ENCODE measurements at regions not wholly inside any gene's neighbourhood (a gene's known extent, or its start where the extent isn't known, plus 50 kb on each side); places are given as distances from the start of the nearest gene placed in this dataset.

DNA sequence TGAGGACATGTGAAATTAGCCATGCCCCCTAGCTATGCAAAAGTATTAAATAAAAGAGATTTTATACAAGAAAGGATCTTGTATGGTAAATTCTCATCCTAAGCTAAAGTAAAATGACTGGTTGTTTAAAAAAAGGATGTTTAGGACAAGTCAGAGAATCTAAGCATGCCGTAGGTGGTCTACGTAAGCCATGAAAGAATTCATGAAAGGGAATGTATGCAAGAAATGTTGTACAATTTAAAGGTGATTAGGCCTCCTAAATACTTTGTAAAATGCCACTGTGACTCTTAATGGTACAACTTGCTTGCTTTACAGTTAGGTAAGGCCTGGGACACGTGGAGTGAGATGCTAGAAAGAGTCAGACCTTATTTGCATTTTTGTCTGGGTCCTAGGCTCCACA, 209.0 kb downstream of the EFHB start:
- TF ChIP-seq, protein P1, sequence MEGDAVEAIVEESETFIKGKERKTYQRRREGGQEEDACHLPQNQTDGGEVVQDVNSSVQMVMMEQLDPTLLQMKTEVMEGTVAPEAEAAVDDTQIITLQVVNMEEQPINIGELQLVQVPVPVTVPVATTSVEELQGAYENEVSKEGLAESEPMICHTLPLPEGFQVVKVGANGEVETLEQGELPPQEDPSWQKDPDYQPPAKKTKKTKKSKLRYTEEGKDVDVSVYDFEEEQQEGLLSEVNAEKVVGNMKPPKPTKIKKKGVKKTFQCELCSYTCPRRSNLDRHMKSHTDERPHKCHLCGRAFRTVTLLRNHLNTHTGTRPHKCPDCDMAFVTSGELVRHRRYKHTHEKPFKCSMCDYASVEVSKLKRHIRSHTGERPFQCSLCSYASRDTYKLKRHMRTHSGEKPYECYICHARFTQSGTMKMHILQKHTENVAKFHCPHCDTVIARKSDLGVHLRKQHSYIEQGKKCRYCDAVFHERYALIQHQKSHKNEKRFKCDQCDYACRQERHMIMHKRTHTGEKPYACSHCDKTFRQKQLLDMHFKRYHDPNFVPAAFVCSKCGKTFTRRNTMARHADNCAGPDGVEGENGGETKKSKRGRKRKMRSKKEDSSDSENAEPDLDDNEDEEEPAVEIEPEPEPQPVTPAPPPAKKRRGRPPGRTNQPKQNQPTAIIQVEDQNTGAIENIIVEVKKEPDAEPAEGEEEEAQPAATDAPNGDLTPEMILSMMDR (conservative IDR thresholded peaks at IDR 0.05; ENCODE audit: low read depth, low read length), result no peak
- no peak overlapping the region for H2AFZ ChIP-seq (ENCODE audit: low read depth)
- H3K27ac ChIP-seq, result no peak overlapping the region
- no peaks in the 10 kb centered on the region for H4K20me1 ChIP-seq (ENCODE audit: insufficient read depth)
- no peaks in the 10 kb centered on the region for H3K27me3 ChIP-seq (ENCODE audit: insufficient read depth, low read depth)
- no peak overlapping the region for H3K9ac ChIP-seq
- H3K79me2 ChIP-seq (ENCODE audit: insufficient read depth, low read depth), result no peaks in the 10 kb centered on the region
- H3K36me3 ChIP-seq (ENCODE audit: insufficient read depth), result no peaks in the 10 kb centered on the region
- H3K4me3 ChIP-seq (IDR thresholded peaks at IDR 0.05; ENCODE audit: insufficient read depth, low read depth, low read length), result no peak overlapping the region
- no peaks in the 10 kb centered on the region for H3K4me1 ChIP-seq (ENCODE audit: low read depth, poor library complexity, severe bottlenecking)
- H3K4me2 ChIP-seq, result no peak overlapping the region

DNA sequence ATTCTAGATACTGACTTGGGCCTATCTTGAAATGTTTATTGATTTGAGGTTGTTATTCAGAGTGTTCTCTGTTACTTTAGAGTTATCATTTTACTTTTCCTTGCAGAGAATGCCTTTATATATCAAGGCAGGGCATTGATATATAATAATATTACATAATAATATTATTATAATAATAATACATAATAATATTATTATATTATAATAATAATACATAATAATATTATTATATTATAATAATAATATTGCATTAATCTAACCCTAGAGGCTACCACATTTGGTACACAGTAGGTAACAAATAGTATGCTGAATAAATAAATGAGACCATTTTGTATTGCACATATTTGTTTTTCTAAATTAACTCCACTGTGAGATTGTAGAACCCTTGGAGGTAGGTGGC, 216.3 kb downstream of the EFHB start:
- Histone ChIP-seq H3K36me3 (ENCODE audit: insufficient read depth) (no peaks in the 10 kb centered on the region), H3K79me2 (ENCODE audit: insufficient read depth, low read depth) (no peaks in the 10 kb centered on the region), H3K4me2 (no peak overlapping the region), H4K20me1 (ENCODE audit: insufficient read depth) (no peaks in the 10 kb centered on the region), H3K4me1 (ENCODE audit: low read depth, poor library complexity, severe bottlenecking) (no peaks in the 10 kb centered on the region), H2AFZ (ENCODE audit: low read depth) (no peak overlapping the region), H3K9ac (no peak overlapping the region), H3K27ac (no peak overlapping the region), H3K27me3 (ENCODE audit: insufficient read depth, low read depth) (no peaks in the 10 kb centered on the region), H3K4me3 (IDR thresholded peaks at IDR 0.05; ENCODE audit: insufficient read depth, low read depth, low read length) (no peak overlapping the region)
- TF ChIP-seq, protein P1 (conservative IDR thresholded peaks at IDR 0.05; ENCODE audit: low read depth, low read length), result no peak

DNA sequence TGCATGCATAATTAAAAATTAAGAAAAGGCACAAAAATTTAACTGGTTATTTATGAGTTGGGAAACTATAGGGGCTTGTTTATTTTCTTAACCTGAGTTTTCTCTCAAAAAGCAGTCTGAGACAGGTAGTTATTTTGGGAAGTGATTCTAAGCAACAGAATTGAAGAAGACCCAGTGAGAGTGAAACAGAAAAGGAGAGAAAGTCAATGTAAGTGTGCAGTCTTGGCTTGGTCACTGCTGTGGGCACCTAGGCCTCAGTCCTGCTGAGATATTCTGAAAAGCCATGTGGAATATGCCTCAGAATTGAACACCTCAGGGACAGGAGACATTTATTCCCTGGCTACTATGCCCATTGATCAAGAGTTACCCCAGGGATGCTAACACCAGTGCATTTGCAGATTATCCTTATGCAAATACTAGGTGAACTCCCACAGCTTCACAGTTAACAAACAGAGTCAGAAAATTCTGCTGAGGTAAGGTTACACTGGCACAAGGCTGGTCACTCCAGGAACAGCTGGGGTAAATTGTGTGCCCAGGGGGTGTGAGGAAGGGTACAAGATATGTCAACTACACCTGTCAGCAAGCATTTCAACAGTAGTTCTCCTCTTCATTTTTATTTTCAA, 222.7 kb downstream of the EFHB start:
- no peaks in the 10 kb centered on the region for H3K36me3 ChIP-seq (ENCODE audit: insufficient read depth)
- no peaks in the 10 kb centered on the region for H3K4me1 ChIP-seq (ENCODE audit: low read depth, poor library complexity, severe bottlenecking)
- no peak overlapping the region for H3K9ac ChIP-seq
- no peaks in the 10 kb centered on the region for H3K79me2 ChIP-seq (ENCODE audit: insufficient read depth, low read depth)
- no peak overlapping the region for H3K4me2 ChIP-seq
- no peak overlapping the region for H3K4me3 ChIP-seq (IDR thresholded peaks at IDR 0.05; ENCODE audit: insufficient read depth, low read depth, low read length)
- no peaks in the 10 kb centered on the region for H3K27me3 ChIP-seq (ENCODE audit: insufficient read depth, low read depth)
- H4K20me1 ChIP-seq (ENCODE audit: insufficient read depth), result no peaks in the 10 kb centered on the region
- H3K27ac ChIP-seq, result no peak overlapping the region
- TF ChIP-seq, protein P1 (conservative IDR thresholded peaks at IDR 0.05; ENCODE audit: low read depth, low read length), result no peak
- no peak overlapping the region for H2AFZ ChIP-seq (ENCODE audit: low read depth)

DNA sequence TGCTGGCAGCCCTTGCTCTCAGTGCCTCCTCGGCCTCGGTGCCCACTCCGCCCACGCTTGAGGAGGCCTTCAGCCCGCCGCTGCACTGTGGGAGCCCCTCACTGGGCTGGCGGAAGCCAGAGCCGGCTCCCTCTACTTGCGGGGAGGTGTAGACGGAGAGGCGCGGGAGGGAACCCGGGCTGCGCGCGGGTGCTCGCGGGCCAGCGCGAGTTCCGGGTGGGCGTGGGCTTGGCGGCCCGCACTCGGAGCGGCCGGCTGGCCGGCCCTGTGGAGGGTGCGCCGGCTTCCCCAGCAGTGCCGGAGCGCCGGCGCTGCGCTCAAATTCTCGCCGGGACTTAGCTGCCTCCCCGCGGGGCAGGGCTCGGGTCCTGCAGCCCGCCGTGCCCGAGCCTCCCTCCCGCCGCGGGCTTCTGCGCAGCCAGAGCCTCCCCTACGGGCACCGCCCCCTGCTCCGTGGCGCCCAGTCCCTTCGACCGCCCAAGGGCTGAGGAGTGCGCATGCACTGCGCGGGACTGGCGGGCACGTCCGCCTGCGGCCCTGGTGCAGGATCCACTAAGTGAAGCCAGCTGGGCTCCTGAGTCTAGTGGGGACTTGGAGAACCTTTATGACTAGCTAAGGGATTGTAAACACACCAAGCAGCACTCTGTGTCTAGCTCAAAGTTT, 231.5 kb downstream of the EFHB start:
- H3K4me3 ChIP-seq (IDR thresholded peaks at IDR 0.05; ENCODE audit: insufficient read depth, low read depth, low read length), result no peak overlapping the region
- H2AFZ ChIP-seq (ENCODE audit: low read depth), result no peak overlapping the region
- no peak overlapping the region for H3K27ac ChIP-seq
- no peak overlapping the region for H3K9ac ChIP-seq
- no peaks in the 10 kb centered on the region for H4K20me1 ChIP-seq (ENCODE audit: insufficient read depth)
- no peaks in the 10 kb centered on the region for H3K4me1 ChIP-seq (ENCODE audit: low read depth, poor library complexity, severe bottlenecking)
- H3K79me2 ChIP-seq (ENCODE audit: insufficient read depth, low read depth), result no peaks in the 10 kb centered on the region
- TF ChIP-seq, protein P1 (conservative IDR thresholded peaks at IDR 0.05; ENCODE audit: low read depth, low read length), result no peak
- H3K36me3 ChIP-seq (ENCODE audit: insufficient read depth), result no peaks in the 10 kb centered on the region
- no peaks in the 10 kb centered on the region for H3K27me3 ChIP-seq (ENCODE audit: insufficient read depth, low read depth)
- no peak overlapping the region for H3K4me2 ChIP-seq

Measured in KMS-11 (cell line).